ENCODE measurements at regions not wholly inside any gene's neighbourhood (a gene's known extent, or its start where the extent isn't known, plus 50 kb on each side); places are given as distances from the start of the nearest gene placed in this dataset.
A peak's percentile ranks its signal among the peaks of the same experiment; 100 is the strongest.
"Not testable (repeated sequence)": the region's sequence is repeated elsewhere in the genome, so short reads cannot be mapped to it uniquely, and the experiment has no call there.

GRCh38 chr12:103021538-103022218, 64.2 kb downstream of the ASCL1 start:
- intact Hi-C loops (cut with DNase I): no loop called here
- H3K4me1 ChIP-seq: no peaks in the 10 kb centered on the region
- TF ChIP-seq CTCF (IDR thresholded peaks at IDR 0.05): no peak
- no peak overlapping the region for H3K4me3 ChIP-seq
- no peak for DNase-seq
- H3K27me3 ChIP-seq (ENCODE audit: low read depth): no peaks in the 10 kb centered on the region
- H3K27ac ChIP-seq: no peak overlapping the region
- no peak for ATAC-seq
- H3K9me3 ChIP-seq: no peaks in the 10 kb centered on the region
- no peaks in the 10 kb centered on the region for H3K36me3 ChIP-seq

- DNase-seq (no peak), ATAC-seq (no peak)
- TF ChIP-seq CTCF (IDR thresholded peaks at IDR 0.05): no peak
- Histone ChIP-seq H3K27me3 (ENCODE audit: low read depth) (no peaks in the 10 kb centered on the region), H3K27ac (no peak overlapping the region), H3K4me3 (no peak overlapping the region), H3K4me1 (no peaks in the 10 kb centered on the region), H3K36me3 (no peaks in the 10 kb centered on the region), H3K9me3 (no peaks in the 10 kb centered on the region)
- intact Hi-C loops (cut with DNase I): no loop called here
These were observed 67.2 kb downstream of the ASCL1 start for GRCh38 chr12:103024650-103025049.

- intact Hi-C loops (cut with DNase I); H3K27me3 ChIP-seq (ENCODE audit: low read depth); H3K4me3 ChIP-seq; H3K27ac ChIP-seq; H3K4me1 ChIP-seq; H3K36me3 ChIP-seq; DNase-seq; H3K9me3 ChIP-seq: not testable (repeated sequence)
- peak in 1 of 2 donors; percentile 35 for ATAC-seq
These were observed 69.2 kb downstream of the ASCL1 start for GRCh38 chr12:103026643-103027042.

GRCh38 chr12:103028881-103029639, 71.6 kb downstream of the ASCL1 start:
- Histone ChIP-seq H3K4me1 (no peaks in the 10 kb centered on the region), H3K27me3 (ENCODE audit: low read depth) (no peaks in the 10 kb centered on the region), H3K36me3 (no peaks in the 10 kb centered on the region), H3K9me3 (no peaks in the 10 kb centered on the region), H3K4me3 (no peak overlapping the region), H3K27ac (no peak overlapping the region)
- ATAC-seq (no peak), DNase-seq (no peak)
- no peak for TF ChIP-seq CTCF (IDR thresholded peaks at IDR 0.05)
- intact Hi-C loops (cut with DNase I): no loop called here

- intact Hi-C loops (cut with DNase I): no loop called here
- no peak for TF ChIP-seq CTCF (IDR thresholded peaks at IDR 0.05)
- no peaks in the 10 kb centered on the region for H3K4me1 ChIP-seq
- no peaks in the 10 kb centered on the region for H3K9me3 ChIP-seq
- ATAC-seq (no peak), DNase-seq (no peak)
- no peak overlapping the region for H3K27ac ChIP-seq
- H3K4me3 ChIP-seq: no peak overlapping the region
- no peaks in the 10 kb centered on the region for H3K27me3 ChIP-seq (ENCODE audit: low read depth)
- no peaks in the 10 kb centered on the region for H3K36me3 ChIP-seq
These were observed 79.2 kb downstream of the ASCL1 start for GRCh38 chr12:103036581-103037214.

All from lower lobe of right lung (tissue), 2 donors.